Activated CD4-positive, alpha-beta T cell treated with anti-CD3 and anti-CD28 coated beads, Interleukin-2, amount 50 U/mL, for 24 hours (primary cell): ENCODE measurements at regions not wholly inside any gene's neighbourhood (a gene's known extent, or its start where the extent isn't known, plus 50 kb on each side); places are given as distances from the start of the nearest gene placed in this dataset.

Experiments
- DNase-seq, 2 donors: peaks; one replicate each; pipeline ENCODE4 v3.0.0-alpha.2; 2020; ENCODE audit warnings: low read depth in 1 of 2, low spot score in 1 of 2

- DNase-seq = no peak
These were observed 78.6 kb upstream of the PBX1 start for GRCh38 chr1:164480285-164480907.

GRCh38 chr1:164495905-164496304 is 63.1 kb upstream of the PBX1 start:
- DNase-seq = no peak

GRCh38 chr1:164498792-164499191 is 60.2 kb upstream of the PBX1 start:
- DNase-seq = no peak

GRCh38 chr1:164504749-164505148 is 54.2 kb upstream of the PBX1 start:
- DNase-seq = no peak
